IPS DF 6.9 (cell line): ENCODE measurements at regions not wholly inside any gene's neighbourhood (a gene's known extent, or its start where the extent isn't known, plus 50 kb on each side); places are given as distances from the start of the nearest gene placed in this dataset.

Source experiments
- DNase-seq: peaks from one replicate; pipeline ENCODE4 v3.0.0-alpha.2; 2013; ENCODE audit warnings: low read depth, low spot score
- H3K27ac ChIP-seq: one replicate; pipeline ENCODE4 v1.5.1; 2013; ENCODE audit warnings: low read length, control low read depth
- H3K27me3 ChIP-seq: 2 replicates; pipeline ENCODE4 v1.6.1; 2013; ENCODE audit warnings: mild to moderate bottlenecking, low read length; ENCODE audit not compliant: control insufficient read depth, insufficient read depth
- H3K36me3 ChIP-seq: 2 replicates; pipeline ENCODE4 v1.6.1; 2013; ENCODE audit warnings: low read length; ENCODE audit not compliant: control insufficient read depth, insufficient read depth
- H3K4me1 ChIP-seq: 2 replicates; pipeline ENCODE4 v1.6.1; 2013; ENCODE audit warnings: low read length; ENCODE audit not compliant: control insufficient read depth, insufficient read depth
- H3K4me3 ChIP-seq: 2 replicates; pipeline ENCODE4 v1.5.1; 2013; ENCODE audit warnings: mild to moderate bottlenecking, low read length
- H3K9me3 ChIP-seq: 2 replicates; pipeline ENCODE4 v1.6.1; 2013; ENCODE audit warnings: low read length, inconsistent platforms; ENCODE audit not compliant: control insufficient read depth, insufficient read depth
- WGBS: extraction: QIAGEN DNeasy Blood & Tissue Kit; methylation state at CpG from one replicate; pipeline ENCODE4 v1.1.7; 2013; ENCODE audit warnings: mixed read lengths, missing lambda C conversion rate; ENCODE audit not compliant: insufficient read length, insufficient coverage; 5-methylcytosine and 5-hydroxymethylcytosine counted together

- H3K27ac ChIP-seq, result no peak overlapping the region
- WGBS, result no CpG with 5 or more reads among the region's 2 CpGs
- no peaks in the 10 kb centered on the region for H3K9me3 ChIP-seq
- H3K4me1 ChIP-seq, result no peaks in the 10 kb centered on the region
- no peaks in the 10 kb centered on the region for H3K27me3 ChIP-seq
- H3K4me3 ChIP-seq, result no peak overlapping the region
- no peaks in the 10 kb centered on the region for H3K36me3 ChIP-seq
- no peak for DNase-seq
Observed at GRCh38 chr11:91967691-91968045, 256.9 kb upstream of the FAT3 start.

GRCh38 chr11:91967026-91967690, 257.5 kb upstream of the FAT3 start:
- Histone ChIP-seq H3K27me3 (no peaks in the 10 kb centered on the region), H3K9me3 (no peaks in the 10 kb centered on the region), H3K27ac (no peak overlapping the region), H3K4me1 (no peaks in the 10 kb centered on the region), H3K4me3 (no peak overlapping the region), H3K36me3 (no peaks in the 10 kb centered on the region)
- DNase-seq, result no peak

GRCh38 chr11:91966368-91966767, 258.2 kb upstream of the FAT3 start:
- no CpG with 5 or more reads among the region's 1 CpG for WGBS
- Histone ChIP-seq H3K27ac (no peak overlapping the region), H3K4me3 (no peak overlapping the region), H3K4me1 (no peaks in the 10 kb centered on the region), H3K9me3 (no peaks in the 10 kb centered on the region), H3K27me3 (no peaks in the 10 kb centered on the region), H3K36me3 (no peaks in the 10 kb centered on the region)
- DNase-seq, result no peak

- H3K36me3 ChIP-seq, result no peaks in the 10 kb centered on the region
- no CpG with 5 or more reads among the region's 3 CpGs for WGBS
- H3K4me3 ChIP-seq, result no peak overlapping the region
- no peak overlapping the region for H3K27ac ChIP-seq
- no peak for DNase-seq
- H3K27me3 ChIP-seq, result no peaks in the 10 kb centered on the region
- H3K9me3 ChIP-seq, result no peaks in the 10 kb centered on the region
- H3K4me1 ChIP-seq, result no peaks in the 10 kb centered on the region
Observed at GRCh38 chr11:91960770-91961169, 263.8 kb upstream of the FAT3 start.

GRCh38 chr11:91959411-91959810, 265.2 kb upstream of the FAT3 start:
- Histone ChIP-seq H3K27me3 (no peaks in the 10 kb centered on the region), H3K36me3 (no peaks in the 10 kb centered on the region), H3K4me3 (no peak overlapping the region), H3K9me3 (no peaks in the 10 kb centered on the region), H3K27ac (no peak overlapping the region), H3K4me1 (no peaks in the 10 kb centered on the region)
- no CpG with 5 or more reads among the region's 3 CpGs for WGBS
- DNase-seq, result no peak

GRCh38 chr11:91956711-91957110, 267.9 kb upstream of the FAT3 start:
- no peaks in the 10 kb centered on the region for H3K27me3 ChIP-seq
- no CpG with 5 or more reads among the region's 1 CpG for WGBS
- no peaks in the 10 kb centered on the region for H3K9me3 ChIP-seq
- H3K4me1 ChIP-seq, result no peaks in the 10 kb centered on the region
- H3K27ac ChIP-seq, result no peak overlapping the region
- H3K36me3 ChIP-seq, result no peaks in the 10 kb centered on the region
- DNase-seq, result no peak
- no peak overlapping the region for H3K4me3 ChIP-seq

- no peak overlapping the region for H3K27ac ChIP-seq
- no peaks in the 10 kb centered on the region for H3K36me3 ChIP-seq
- H3K4me3 ChIP-seq, result no peak overlapping the region
- WGBS, result no CpG with 5 or more reads among the region's 1 CpG
- no peak for DNase-seq
- no peaks in the 10 kb centered on the region for H3K9me3 ChIP-seq
- H3K27me3 ChIP-seq, result no peaks in the 10 kb centered on the region
- H3K4me1 ChIP-seq, result no peaks in the 10 kb centered on the region
Observed at GRCh38 chr11:91955206-91955605, 269.4 kb upstream of the FAT3 start.

- WGBS, result no CpG with 5 or more reads among the region's 5 CpGs
- no peak for DNase-seq
- H3K9me3 ChIP-seq, result no peaks in the 10 kb centered on the region
- no peaks in the 10 kb centered on the region for H3K36me3 ChIP-seq
- no peak overlapping the region for H3K27ac ChIP-seq
- no peak overlapping the region for H3K4me3 ChIP-seq
- no peaks in the 10 kb centered on the region for H3K27me3 ChIP-seq
- H3K4me1 ChIP-seq, result no peaks in the 10 kb centered on the region
Observed at GRCh38 chr11:91952056-91952455, 272.6 kb upstream of the FAT3 start.

GRCh38 chr11:91947215-91947820, 277.3 kb upstream of the FAT3 start:
- no CpG with 5 or more reads among the region's 2 CpGs for WGBS
- H3K27me3 ChIP-seq, result no peaks in the 10 kb centered on the region
- DNase-seq, result no peak
- no peaks in the 10 kb centered on the region for H3K36me3 ChIP-seq
- H3K4me3 ChIP-seq, result no peak overlapping the region
- H3K27ac ChIP-seq, result no peak overlapping the region
- H3K9me3 ChIP-seq, result no peaks in the 10 kb centered on the region
- no peaks in the 10 kb centered on the region for H3K4me1 ChIP-seq

GRCh38 chr11:91946397-91946951, 278.1 kb upstream of the FAT3 start:
- no CpG with 5 or more reads among the region's 1 CpG for WGBS
- Histone ChIP-seq H3K27me3 (no peaks in the 10 kb centered on the region), H3K9me3 (no peaks in the 10 kb centered on the region), H3K36me3 (no peaks in the 10 kb centered on the region), H3K4me3 (no peak overlapping the region), H3K4me1 (no peaks in the 10 kb centered on the region), H3K27ac (no peak overlapping the region)
- DNase-seq, result no peak

GRCh38 chr11:91935120-91935519, 289.5 kb upstream of the FAT3 start:
- H3K9me3 ChIP-seq, result no peaks in the 10 kb centered on the region
- no peak overlapping the region for H3K4me3 ChIP-seq
- no peaks in the 10 kb centered on the region for H3K36me3 ChIP-seq
- no peaks in the 10 kb centered on the region for H3K4me1 ChIP-seq
- no peaks in the 10 kb centered on the region for H3K27me3 ChIP-seq
- H3K27ac ChIP-seq, result no peak overlapping the region
- no peak for DNase-seq
- no CpG with 5 or more reads among the region's 3 CpGs for WGBS
